GM21529 (cell line): ENCODE measurements at regions not wholly inside any gene's neighbourhood (a gene's known extent, or its start where the extent isn't known, plus 50 kb on each side); places are given as distances from the start of the nearest gene placed in this dataset.
A peak's percentile ranks its signal among the peaks of the same experiment; 100 is the strongest.
"Not testable (repeated sequence)": the region's sequence is repeated elsewhere in the genome, so short reads cannot be mapped to it uniquely, and the experiment has no call there.

Source experiments
- ATAC-seq: cut with Tn5 transposase; IDR thresholded peaks from one replicate; pipeline ENCODE4 v1.9.1; 2021; ENCODE audit not compliant: unreplicated experiment

- ATAC-seq: no peak
Observed at GRCh38 chr2:104975851-104976250, 62.0 kb upstream of the MRPS9 start.

DNA sequence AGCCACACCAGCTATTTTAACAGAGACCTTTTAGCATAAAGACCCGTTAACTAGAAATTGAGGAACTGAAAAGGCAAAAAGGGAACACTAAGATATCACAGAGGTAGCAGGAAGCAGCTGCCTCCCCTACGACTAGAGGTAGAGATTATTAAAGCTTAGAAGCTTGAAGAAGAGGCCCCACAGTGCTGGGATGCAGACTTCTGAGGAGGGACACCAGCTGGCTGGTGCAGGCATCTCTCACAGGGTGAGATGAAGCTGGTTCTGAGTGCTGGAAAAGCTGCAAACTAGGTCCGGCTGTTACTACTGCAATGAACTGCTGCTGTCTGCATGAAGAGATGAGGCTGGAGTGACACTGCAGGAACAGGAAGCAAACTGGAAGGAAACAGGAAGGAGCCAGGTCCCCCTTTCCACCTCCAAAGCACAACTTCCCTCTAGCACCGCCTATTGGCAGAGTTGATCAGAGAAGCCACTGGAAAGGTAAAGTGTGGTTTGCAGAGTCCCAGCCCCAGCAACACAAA is 61.2 kb upstream of the MRPS9 start:
- ATAC-seq: peak; percentile 95

GRCh38 chr2:104977958-104978357 is 59.9 kb upstream of the MRPS9 start:
- ATAC-seq: no peak

- not testable (repeated sequence) for ATAC-seq
Observed at GRCh38 chr2:104979786-104980185, 58.1 kb upstream of the MRPS9 start.

- no peak for ATAC-seq
Observed at GRCh38 chr2:104982111-104982510, 55.8 kb upstream of the MRPS9 start.
